Right cardiac atrium (tissue), 5 donors: ENCODE measurements at regions not wholly inside any gene's neighbourhood (a gene's known extent, or its start where the extent isn't known, plus 50 kb on each side); places are given as distances from the start of the nearest gene placed in this dataset.
A peak's percentile ranks its signal among the peaks of the same experiment; 100 is the strongest.

Experiments
- ATAC-seq, 2 donors: fragments of 200-7000 bp; cut with Tn5 transposase; one replicate each; pipeline versions ENCODE4 v1.8.0 to v1.9.1; 2020; ENCODE audit warnings: moderate library complexity in 2 of 2, mild to moderate bottlenecking in 1 of 2
- DNase-seq, 3 donors: peaks; one replicate each; pipeline ENCODE4 v3.0.0-alpha.2; 2020
- H3K27ac ChIP-seq: one replicate; pipeline ENCODE4 v1.5.1; 2013; ENCODE audit warnings: mild to moderate bottlenecking, low read length, control low read depth, moderate library complexity
- H3K27me3 ChIP-seq: one replicate; pipeline ENCODE4 v1.6.1; 2013; ENCODE audit not compliant: control insufficient read depth, insufficient read depth
- H3K4me1 ChIP-seq: one replicate; pipeline ENCODE4 v1.6.1; 2013; ENCODE audit warnings: low read length; ENCODE audit not compliant: control insufficient read depth, insufficient read depth
- H3K4me3 ChIP-seq: one replicate; pipeline ENCODE4 v1.5.1; 2013; ENCODE audit warnings: low read length, control low read depth
- H3K9me3 ChIP-seq: one replicate; pipeline ENCODE4 v1.6.1; 2013; ENCODE audit warnings: low read length; ENCODE audit not compliant: control insufficient read depth
- WGBS: extraction: QIAGEN DNeasy Blood & Tissue Kit; methylation state at CpG from one replicate; pipeline ENCODE4 v1.1.7; 2013; 5-methylcytosine and 5-hydroxymethylcytosine counted together
- intact Hi-C, 4 donors: fragments of 100-400 bp; cut with DNase I; formaldehyde crosslinking; loops; one replicate each; pipeline versions ENCODE4 v1.11.0 to v1.14.0; 2022 to 2023
- donor health status: healthy with polysubstance abuse.
- donor health status: DM: no; HTN: yes; CAD: no.
- donor health status: DM: no; HTN: no; CAD: no.
- donor health status: DM: no; HTN: yes; CAD: no; lungs with severe emphysema.
- donor health status: DM: yes; HTN: yes; CAD: no.

DNA sequence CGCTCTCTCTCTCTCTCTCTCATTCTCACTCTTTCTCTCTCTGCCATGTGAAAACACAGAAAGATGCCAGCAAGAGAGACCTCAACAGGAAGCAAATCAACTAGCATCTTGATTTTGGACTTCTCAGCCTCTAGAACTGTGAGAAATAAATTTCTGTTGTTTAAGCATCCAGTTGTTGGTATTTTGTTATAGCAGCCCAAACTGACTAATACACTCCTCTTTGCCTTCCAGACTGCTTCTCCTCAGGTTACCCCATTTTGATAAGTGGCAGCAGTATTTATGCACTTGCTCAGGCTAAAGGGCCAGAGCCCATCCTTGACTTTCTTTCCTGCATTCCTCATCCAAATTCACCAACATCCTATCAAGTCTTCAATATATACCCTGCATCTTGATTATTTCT lies 76.6 kb upstream of the NANOGP8 start:
- H3K4me1 ChIP-seq: no peaks in the 10 kb centered on the region
- no peak overlapping the region for H3K27ac ChIP-seq
- no peak for DNase-seq
- ATAC-seq: no peak
- no peaks in the 10 kb centered on the region for H3K27me3 ChIP-seq
- intact Hi-C loops: no loop called here
- no peak overlapping the region for H3K4me3 ChIP-seq
- H3K9me3 ChIP-seq: no peaks in the 10 kb centered on the region
- WGBS: 96% methylated on average over 1 of the region's 1 CpG

- Histone ChIP-seq H3K9me3 (no peaks in the 10 kb centered on the region), H3K4me3 (no peak overlapping the region), H3K4me1 (no peaks in the 10 kb centered on the region), H3K27ac (no peak overlapping the region), H3K27me3 (no peaks in the 10 kb centered on the region)
- WGBS: 94% methylated on average over 2 of the region's 2 CpGs
- intact Hi-C loops: no loop called here
- DNase-seq (no peak), ATAC-seq (no peak)
Observed at GRCh38 chr15:35159170-35159569, 74.1 kb upstream of the NANOGP8 start.

- WGBS: 87% methylated on average over 8 of the region's 8 CpGs
- intact Hi-C loops: no loop called here
- Histone ChIP-seq H3K27me3 (no peaks in the 10 kb centered on the region), H3K4me3 (no peak overlapping the region), H3K27ac (no peak overlapping the region), H3K4me1 (no peaks in the 10 kb centered on the region), H3K9me3 (no peaks in the 10 kb centered on the region)
- no peak for ATAC-seq
- no peak for DNase-seq
Observed at GRCh38 chr15:35151782-35152181, 66.7 kb upstream of the NANOGP8 start.

DNA sequence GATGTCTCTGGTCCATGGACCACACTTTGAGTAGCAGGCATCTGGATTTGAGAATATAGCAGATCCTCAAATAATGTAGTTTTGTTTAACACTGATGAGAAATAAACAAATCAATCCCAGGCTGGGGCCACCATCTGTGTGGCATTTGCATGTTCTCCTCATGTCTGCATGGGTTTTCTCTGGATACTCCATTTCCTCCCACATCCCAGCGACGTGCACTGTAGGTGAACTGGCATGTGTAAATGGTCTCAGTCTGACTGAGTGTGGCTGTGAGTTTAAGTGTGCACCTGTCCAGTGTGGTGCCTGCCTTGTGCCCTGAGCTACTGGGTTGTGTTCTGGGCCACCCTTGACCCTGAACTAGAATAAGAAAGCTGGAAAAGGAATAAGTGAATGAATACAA lies 66.3 kb upstream of the NANOGP8 start:
- H3K27ac ChIP-seq: no peak overlapping the region
- H3K4me3 ChIP-seq: no peak overlapping the region
- DNase-seq (no peak), ATAC-seq (no peak)
- 83% methylated on average over 2 of the region's 2 CpGs for WGBS
- H3K4me1 ChIP-seq: no peaks in the 10 kb centered on the region
- intact Hi-C loops: no loop called here
- no peaks in the 10 kb centered on the region for H3K9me3 ChIP-seq
- no peaks in the 10 kb centered on the region for H3K27me3 ChIP-seq

DNA sequence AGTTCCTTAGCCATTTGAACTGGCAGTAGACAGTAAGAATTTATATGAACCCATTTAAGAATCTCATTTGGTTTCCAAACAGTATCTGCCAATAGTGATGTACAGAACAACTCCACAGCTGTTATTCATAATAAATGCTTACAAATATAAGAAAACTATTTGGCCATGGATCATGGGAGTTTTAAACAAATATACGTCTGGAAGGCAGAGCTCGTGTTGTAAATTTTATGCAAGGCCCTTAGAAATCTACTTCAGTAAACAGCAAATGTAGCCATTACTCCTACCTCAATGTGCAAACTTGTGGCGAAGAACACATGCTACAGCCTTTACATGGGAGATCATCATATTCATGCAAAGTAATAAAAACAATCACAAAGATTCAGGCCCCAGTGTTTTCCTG lies 65.3 kb upstream of the NANOGP8 start:
- no peaks in the 10 kb centered on the region for H3K27me3 ChIP-seq
- H3K4me3 ChIP-seq: no peak overlapping the region
- DNase-seq (no peak), ATAC-seq (no peak)
- intact Hi-C loops: no loop called here
- 81% methylated on average over 3 of the region's 3 CpGs for WGBS
- no peaks in the 10 kb centered on the region for H3K9me3 ChIP-seq
- no peaks in the 10 kb centered on the region for H3K4me1 ChIP-seq
- H3K27ac ChIP-seq: no peak overlapping the region

GRCh38 chr15:35145336-35145735 lies 60.2 kb upstream of the NANOGP8 start:
- DNase-seq: no peak
- ATAC-seq: no peak
- H3K27me3 ChIP-seq: no peaks in the 10 kb centered on the region
- no peak overlapping the region for H3K4me3 ChIP-seq
- no peak overlapping the region for H3K27ac ChIP-seq
- H3K4me1 ChIP-seq: no peaks in the 10 kb centered on the region
- whole genome bisulfite sequencing: 81% methylated on average over 1 of the region's 1 CpG
- intact Hi-C loops: no loop called here
- H3K9me3 ChIP-seq: no peaks in the 10 kb centered on the region

DNA sequence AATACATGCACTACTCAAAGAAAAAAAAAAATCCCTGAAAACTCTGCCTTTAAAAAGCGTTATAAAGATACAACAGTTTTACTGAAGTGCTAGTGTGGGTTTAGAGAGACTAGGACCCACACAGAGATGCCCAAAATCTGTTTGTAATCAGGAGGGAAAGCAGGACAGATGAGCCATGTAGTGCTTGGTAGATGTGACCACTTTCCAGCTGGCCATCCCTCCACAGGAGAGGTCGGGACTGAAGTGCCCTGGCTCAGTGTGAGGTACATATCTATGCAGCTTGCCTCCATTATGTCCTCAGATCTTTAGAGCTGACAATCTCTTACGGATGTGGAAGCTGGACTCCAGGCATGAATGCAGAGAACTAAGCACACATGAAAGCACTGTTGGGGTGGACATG lies 57.5 kb upstream of the NANOGP8 start:
- Histone ChIP-seq H3K27me3 (no peaks in the 10 kb centered on the region), H3K9me3 (no peaks in the 10 kb centered on the region), H3K27ac (no peak overlapping the region), H3K4me3 (no peak overlapping the region), H3K4me1 (no peaks in the 10 kb centered on the region)
- intact Hi-C loops: no loop called here
- WGBS: 55% methylated on average over 3 of the region's 3 CpGs
- no peak for ATAC-seq
- DNase-seq: no peak

- H3K4me3 ChIP-seq: no peak overlapping the region
- no peaks in the 10 kb centered on the region for H3K9me3 ChIP-seq
- ATAC-seq: peak in 1 of 2 donors; percentile 14
- H3K4me1 ChIP-seq: no peaks in the 10 kb centered on the region
- DNase-seq: no peak
- H3K27me3 ChIP-seq: no peaks in the 10 kb centered on the region
- intact Hi-C loops: no loop called here
- H3K27ac ChIP-seq: no peak overlapping the region
Observed at GRCh38 chr15:35141743-35142471, 56.8 kb upstream of the NANOGP8 start.

- H3K4me1 ChIP-seq: no peaks in the 10 kb centered on the region
- 87% methylated on average over 6 of the region's 6 CpGs for WGBS
- no peak for DNase-seq
- no peak overlapping the region for H3K4me3 ChIP-seq
- intact Hi-C loops: loop anchor here in 1 of 4 donors (10.0 kb wide), 1 partner anchor 55 kb away; no protein-coding TSS in a partner anchor
- ATAC-seq: no peak
- H3K9me3 ChIP-seq: no peaks in the 10 kb centered on the region
- H3K27me3 ChIP-seq: no peaks in the 10 kb centered on the region
- H3K27ac ChIP-seq: no peak overlapping the region
Observed at GRCh38 chr15:35139822-35140221, 54.7 kb upstream of the NANOGP8 start.

DNA sequence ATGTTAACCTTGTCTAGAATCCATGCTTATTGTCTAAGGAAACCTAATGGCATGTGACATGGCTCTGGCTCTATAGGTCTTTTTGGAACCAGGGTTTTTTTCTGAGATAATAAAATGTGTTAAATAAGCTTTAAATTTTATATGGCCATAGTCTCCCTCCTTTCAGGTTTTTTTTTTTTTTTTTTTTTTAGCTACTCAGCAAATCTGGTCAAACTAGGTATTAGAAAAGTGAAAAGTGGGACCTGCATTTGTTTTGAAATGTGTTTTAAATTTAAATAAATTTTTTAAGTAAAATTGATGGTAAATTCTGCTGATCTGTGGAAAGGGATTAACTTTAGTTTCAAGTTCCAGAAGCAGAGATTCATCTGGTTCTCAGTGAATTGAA lies 52.1 kb upstream of the NANOGP8 start:
- DNase-seq (no peak), ATAC-seq (no peak)
- Histone ChIP-seq H3K4me1 (no peaks in the 10 kb centered on the region), H3K4me3 (no peak overlapping the region), H3K27me3 (no peaks in the 10 kb centered on the region), H3K9me3 (no peaks in the 10 kb centered on the region), H3K27ac (no peak overlapping the region)
- intact Hi-C loops: loop anchor here in 1 of 4 donors (10.0 kb wide), 1 partner anchor 58 kb away; no protein-coding TSS in a partner anchor

GRCh38 chr15:35136321-35137189 lies 51.5 kb upstream of the NANOGP8 start:
- ATAC-seq (no peak), DNase-seq (no peak)
- 78% methylated on average over 6 of the region's 6 CpGs for WGBS
- no peaks in the 10 kb centered on the region for H3K4me1 ChIP-seq
- no peaks in the 10 kb centered on the region for H3K27me3 ChIP-seq
- intact Hi-C loops: loop anchor here in 1 of 4 donors (10.0 kb wide), 1 partner anchor 58 kb away; no protein-coding TSS in a partner anchor
- H3K4me3 ChIP-seq: no peak overlapping the region
- no peak overlapping the region for H3K27ac ChIP-seq
- no peaks in the 10 kb centered on the region for H3K9me3 ChIP-seq
